Ishikawa (cell line): ENCODE measurements at regions not wholly inside any gene's neighbourhood (a gene's known extent, or its start where the extent isn't known, plus 50 kb on each side); places are given as distances from the start of the nearest gene placed in this dataset.

ENCODE experiments used
- CEBPB ChIP-seq: IDR thresholded peaks from 2 replicates; pipeline ENCODE4 v1.6.1; 2012
- CREB1 ChIP-seq: IDR thresholded peaks from 2 replicates; pipeline ENCODE4 v1.6.1; 2012; ENCODE audit warnings: low read depth
- EGR1 ChIP-seq: IDR thresholded peaks from 2 replicates; pipeline ENCODE4 v1.6.1; 2012
- EP300 ChIP-seq: IDR thresholded peaks from 2 replicates; pipeline ENCODE4 v1.6.1; 2012; ENCODE audit warnings: borderline replicate concordance
- FOXM1 ChIP-seq: IDR thresholded peaks from 2 replicates; pipeline ENCODE4 v1.6.1; 2012; ENCODE audit warnings: low read depth, borderline replicate concordance
- MAX ChIP-seq: IDR thresholded peaks from 2 replicates; pipeline ENCODE4 v1.6.1; 2012
- NFIC ChIP-seq: IDR thresholded peaks from 2 replicates; pipeline ENCODE4 v1.6.1; 2012
- RAD21 ChIP-seq: IDR thresholded peaks from 2 replicates; pipeline ENCODE4 v1.6.1; 2012; ENCODE audit warnings: low read depth
- REST ChIP-seq: IDR thresholded peaks from 2 replicates; pipeline ENCODE4 v1.6.1; 2012; ENCODE audit warnings: low read depth, mild to moderate bottlenecking
- TAF1 ChIP-seq: IDR thresholded peaks from 2 replicates; pipeline ENCODE4 v1.6.1; 2012; ENCODE audit warnings: low read depth, mild to moderate bottlenecking
- TCF12 ChIP-seq: IDR thresholded peaks from 2 replicates; pipeline ENCODE4 v1.6.1; 2012; ENCODE audit warnings: low read depth
- TEAD4 ChIP-seq: IDR thresholded peaks from 2 replicates; pipeline ENCODE4 v1.6.1; 2012
- USF1 ChIP-seq: IDR thresholded peaks from 2 replicates; pipeline ENCODE4 v1.6.1; 2012
- YY1 ChIP-seq: IDR thresholded peaks from 2 replicates; pipeline ENCODE4 v1.6.1; 2012; ENCODE audit warnings: low read depth
- ZBTB7A ChIP-seq: IDR thresholded peaks from 2 replicates; pipeline ENCODE4 v1.6.1; 2012; ENCODE audit warnings: low read depth

GRCh38 chr3:184497804-184498203 lies 63.8 kb upstream of the EPHB3 start:
- TF ChIP-seq EGR1 (no peak), NFIC (no peak), TEAD4 (no peak), EP300 (no peak), FOXM1 (no peak), TAF1 (no peak), USF1 (no peak), CREB1 (no peak), MAX (no peak), YY1 (no peak), ZBTB7A (no peak), CEBPB (no peak), RAD21 (no peak), REST (no peak)

- no peak for TF ChIP-seq RAD21
- no peak for TF ChIP-seq MAX
- no peak for TF ChIP-seq NFIC
- no peak for TF ChIP-seq TAF1
- no peak for TF ChIP-seq TEAD4
- TF ChIP-seq USF1, result no peak
- no peak for TF ChIP-seq ZBTB7A
- no peak for TF ChIP-seq YY1
- TF ChIP-seq FOXM1, result no peak
- no peak for TF ChIP-seq TCF12
- no peak for TF ChIP-seq EGR1
- TF ChIP-seq REST, result no peak
- TF ChIP-seq CEBPB, result no peak
- TF ChIP-seq EP300, result no peak
- TF ChIP-seq CREB1, result no peak
Observed at GRCh38 chr3:184498986-184499606, 62.5 kb upstream of the EPHB3 start.

- no peak for TF ChIP-seq CEBPB
- TF ChIP-seq MAX, result no peak
- no peak for TF ChIP-seq EGR1
- no peak for TF ChIP-seq TAF1
- TF ChIP-seq CREB1, result no peak
- TF ChIP-seq TEAD4, result no peak
- TF ChIP-seq TCF12, result no peak
- TF ChIP-seq NFIC, result no peak
- no peak for TF ChIP-seq REST
- TF ChIP-seq FOXM1, result no peak
- no peak for TF ChIP-seq USF1
- no peak for TF ChIP-seq ZBTB7A
- no peak for TF ChIP-seq EP300
- TF ChIP-seq YY1, result no peak
- TF ChIP-seq RAD21, result no peak
Observed at GRCh38 chr3:184500344-184500923, 61.2 kb upstream of the EPHB3 start.
